PFSK-1 (cell line): ENCODE measurements at regions not wholly inside any gene's neighbourhood (a gene's known extent, or its start where the extent isn't known, plus 50 kb on each side); places are given as distances from the start of the nearest gene placed in this dataset.

Experiments used
- FOXP2 ChIP-seq: optimal IDR thresholded peaks from 2 replicates; pipeline ENCODE3; 2011; ENCODE audit warnings: borderline replicate concordance, control low read depth, inconsistent platforms; ENCODE audit not compliant: insufficient read depth; ENCODE audit errors: extremely low read length, extremely low read depth
- POLR2AphosphoS5 ChIP-seq: IDR thresholded peaks from 2 replicates; pipeline ENCODE4 v1.6.1; 2012; ENCODE audit warnings: low read depth, mild to moderate bottlenecking, control low read depth, low read length, moderate library complexity
- REST ChIP-seq, 2 experiments: IDR thresholded peaks; 2 replicates each; pipeline versions ENCODE4 v1.6.1 to v1.8.0; 2011 to 2012; ENCODE audit warnings: low read depth in 2 of 2, low read length in 2 of 2, control low read depth in 1 of 2, inconsistent platforms in 1 of 2, mild to moderate bottlenecking in 1 of 2, moderate library complexity in 1 of 2; ENCODE audit not compliant: insufficient read depth in 1 of 2
- SIN3A ChIP-seq: IDR thresholded peaks from 2 replicates; pipeline ENCODE4 v1.6.1; 2012; ENCODE audit warnings: mild to moderate bottlenecking, low read length, moderate library complexity, borderline replicate concordance; ENCODE audit not compliant: insufficient read depth
- TAF1 ChIP-seq: IDR thresholded peaks from 2 replicates; pipeline ENCODE4 v1.6.1; 2012; ENCODE audit warnings: low read length, control low read depth, borderline replicate concordance; ENCODE audit not compliant: insufficient read depth

GRCh38 chr4:179981161-179981560 is 2262.0 kb upstream of the TENM3 start:
- TF ChIP-seq FOXP2 (no peak), SIN3A (no peak), REST (IDR thresholded peaks at IDR 0.05; ENCODE audit: insufficient read depth in 1 of 2, low read depth in 2 of 2, low read length in 2 of 2) (no peak), TAF1 (no peak), POLR2AphosphoS5 (no peak)

GRCh38 chr4:179989975-179990374 is 2253.2 kb upstream of the TENM3 start:
- no peak for TF ChIP-seq FOXP2
- no peak for TF ChIP-seq TAF1
- no peak for TF ChIP-seq REST (IDR thresholded peaks at IDR 0.05; ENCODE audit: insufficient read depth in 1 of 2, low read depth in 2 of 2, low read length in 2 of 2)
- TF ChIP-seq POLR2AphosphoS5: no peak
- no peak for TF ChIP-seq SIN3A

GRCh38 chr4:180009316-180009715 is 2233.9 kb upstream of the TENM3 start:
- TF ChIP-seq POLR2AphosphoS5 (no peak), SIN3A (no peak), FOXP2 (no peak), TAF1 (no peak), REST (IDR thresholded peaks at IDR 0.05; ENCODE audit: insufficient read depth in 1 of 2, low read depth in 2 of 2, low read length in 2 of 2) (no peak)

GRCh38 chr4:180028682-180029081 is 2214.5 kb upstream of the TENM3 start:
- no peak for TF ChIP-seq SIN3A
- TF ChIP-seq TAF1: no peak
- no peak for TF ChIP-seq REST (IDR thresholded peaks at IDR 0.05; ENCODE audit: insufficient read depth in 1 of 2, low read depth in 2 of 2, low read length in 2 of 2)
- no peak for TF ChIP-seq FOXP2
- no peak for TF ChIP-seq POLR2AphosphoS5

GRCh38 chr4:180031330-180031729 is 2211.9 kb upstream of the TENM3 start:
- TF ChIP-seq SIN3A: no peak
- TF ChIP-seq TAF1: no peak
- TF ChIP-seq REST (IDR thresholded peaks at IDR 0.05; ENCODE audit: insufficient read depth in 1 of 2, low read depth in 2 of 2, low read length in 2 of 2): no peak
- no peak for TF ChIP-seq POLR2AphosphoS5
- no peak for TF ChIP-seq FOXP2
